Panc1 (cell line): ENCODE measurements at regions not wholly inside any gene's neighbourhood (a gene's known extent, or its start where the extent isn't known, plus 50 kb on each side); places are given as distances from the start of the nearest gene placed in this dataset.

Source experiments
- ATAC-seq: fragments of 200-7000 bp; cut with Tn5 transposase; 2 replicates; pipeline ENCODE4 v1.9.1; 2020; ENCODE audit warnings: mild to moderate bottlenecking, moderate library complexity
- BruUV-seq: library from RNA; stranded (reverse); fragments of 400-500 nt; replicated peaks from 2 replicates; lab custom pipeline; 2021; lab: Mats Ljungman, UMichigan
- CTCF ChIA-PET: fragments of 300-600 bp; sonication (Branson Sonifier 250); formaldehyde crosslinking; loops from one replicate; lab custom pipeline; 2022; ENCODE audit warnings: antibody characterized with exemption; lab: Charles Lee
- POLR2A ChIA-PET: fragments of 300-600 bp; sonication (Branson Sonifier 250); formaldehyde crosslinking; loops from one replicate; lab custom pipeline; 2022; ENCODE audit warnings: antibody characterized with exemption; lab: Charles Lee
- DNase-seq: peaks from one replicate; pipeline ENCODE4 v3.0.0-alpha.2; 2010; ENCODE audit warnings: low read depth, low spot score
- H3K27ac ChIP-seq: 2 replicates; pipeline ENCODE4 v1.5.1; 2011; ENCODE audit warnings: mild to moderate bottlenecking, low read length, inconsistent platforms
- H3K27me3 ChIP-seq: fragments of 200-500 bp; sonication (Bioruptor generic); 2 replicates; pipeline ENCODE4 v1.6.0; 2014; ENCODE audit warnings: low read length, inconsistent platforms; ENCODE audit not compliant: control insufficient read depth, insufficient read depth
- H3K36me3 ChIP-seq: fragments of 200-500 bp; sonication (Bioruptor generic); 2 replicates; pipeline ENCODE4 v1.5.1; 2014; ENCODE audit warnings: inconsistent platforms, mild to moderate bottlenecking, low read length, moderate library complexity; ENCODE audit not compliant: control insufficient read depth, insufficient read depth
- H3K4me1 ChIP-seq: 2 replicates; pipeline ENCODE4 v1.5.1; 2011; ENCODE audit warnings: inconsistent platforms, mild to moderate bottlenecking, low read length, moderate library complexity; ENCODE audit not compliant: control insufficient read depth, insufficient read depth
- H3K4me3 ChIP-seq, 2 experiments: 2 replicates each; pipeline ENCODE4 v1.5.1; 2011 to 2012; ENCODE audit warnings: low read depth in 2 of 2, low read length in 2 of 2, mild to moderate bottlenecking in 2 of 2, inconsistent platforms in 1 of 2, moderate library complexity in 1 of 2
- H3K9me3 ChIP-seq: fragments of 200-500 bp; sonication (Bioruptor generic); 2 replicates; pipeline ENCODE4 v1.5.1; 2014; ENCODE audit warnings: low read depth, mild to moderate bottlenecking, inconsistent platforms, low read length, moderate library complexity; ENCODE audit not compliant: control insufficient read depth, insufficient read depth
- CTCF ChIP-seq: fragments of 450-650 bp; IDR thresholded peaks from 2 replicates; pipeline ENCODE4 v1.5.1; 2017; ENCODE audit warnings: mild to moderate bottlenecking
- POLR2AphosphoS5 ChIP-seq: IDR thresholded peaks from 2 replicates; pipeline ENCODE4 v1.6.1; 2012; ENCODE audit warnings: mild to moderate bottlenecking, low read depth, low read length, moderate library complexity
- REST ChIP-seq, 2 experiments: IDR thresholded peaks; 2 replicates each; pipeline ENCODE4 v1.6.1; 2011 to 2012; ENCODE audit warnings: low read depth in 2 of 2, control low read depth in 1 of 2, low read length in 1 of 2, mild to moderate bottlenecking in 1 of 2, moderate library complexity in 1 of 2; ENCODE audit not compliant: insufficient read depth in 1 of 2
- SIN3A ChIP-seq: IDR thresholded peaks from 2 replicates; pipeline ENCODE4 v1.6.1; 2012; ENCODE audit warnings: low read depth, mild to moderate bottlenecking, low read length, moderate library complexity, borderline replicate concordance; ENCODE audit not compliant: insufficient read depth
- TCF7L2 ChIP-seq: IDR thresholded peaks from 2 replicates; pipeline ENCODE4 v1.6.1; 2011; ENCODE audit warnings: mild to moderate bottlenecking, low read depth, low read length, inconsistent platforms
- in situ Hi-C: cut with HindIII; loops from 2 replicates; pipeline ENCODE4 v1.10.0; 2016; ENCODE audit warnings: low sequenced_read_pairs, low pct_unique_long_range_greater_than_20kb
- intact Hi-C: fragments of 100-400 bp; cut with micrococcal nuclease; formaldehyde crosslinking; loops from one replicate; pipeline ENCODE4 v1.10.0; 2022; ENCODE audit not compliant: unreplicated experiment

DNA sequence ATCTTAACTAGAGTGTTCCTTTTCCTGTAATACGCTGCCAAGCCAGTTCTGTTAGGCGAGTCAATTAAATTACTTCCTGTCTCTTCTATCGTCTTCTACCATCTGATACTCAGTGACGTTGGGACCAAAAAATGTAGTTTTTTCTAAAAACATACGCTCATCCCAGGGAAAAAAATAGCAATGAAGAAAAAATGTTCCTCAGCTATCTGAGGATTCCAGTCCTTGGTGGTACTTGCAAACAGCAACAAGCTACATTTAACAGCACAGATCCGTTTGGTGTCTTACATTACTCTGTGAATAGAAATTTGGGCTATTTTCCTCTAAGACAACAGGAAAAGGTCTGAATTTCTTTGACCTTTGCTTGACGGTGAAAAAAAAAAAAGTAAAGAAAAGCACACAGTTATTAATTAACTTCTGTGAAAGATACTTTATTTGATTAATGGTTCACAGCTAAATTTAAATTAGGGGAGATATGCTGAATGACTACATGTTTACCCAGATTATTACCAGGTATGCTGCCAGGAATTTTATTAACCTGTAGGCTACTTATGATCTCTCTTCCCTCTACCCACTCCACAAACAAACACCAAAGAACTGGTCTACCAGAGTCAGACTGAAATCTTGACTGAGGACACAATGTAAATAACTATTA lies 254.4 kb upstream of the ZPLD1 start:
- Histone ChIP-seq H3K4me3 (no peak overlapping the region), H3K36me3 (no peaks in the 10 kb centered on the region), H3K4me1 (no peaks in the 10 kb centered on the region), H3K27ac (no peak overlapping the region), H3K27me3 (no peaks in the 10 kb centered on the region), H3K9me3 (no peaks in the 10 kb centered on the region)
- no TSS peak for BruUV-seq
- intact Hi-C loops (no loop called here), in situ Hi-C loops (no loop called here)
- ATAC-seq = no peak
- no peak for DNase-seq
- CTCF ChIA-PET = no interaction called here
- POLR2A ChIA-PET = no interaction called here
- TF ChIP-seq CTCF (no peak), REST (IDR thresholded peaks at IDR 0.05; ENCODE audit: insufficient read depth in 1 of 2, low read depth in 2 of 2, low read length in 1 of 2) (no peak), POLR2AphosphoS5 (no peak), TCF7L2 (no peak), SIN3A (no peak)

DNA sequence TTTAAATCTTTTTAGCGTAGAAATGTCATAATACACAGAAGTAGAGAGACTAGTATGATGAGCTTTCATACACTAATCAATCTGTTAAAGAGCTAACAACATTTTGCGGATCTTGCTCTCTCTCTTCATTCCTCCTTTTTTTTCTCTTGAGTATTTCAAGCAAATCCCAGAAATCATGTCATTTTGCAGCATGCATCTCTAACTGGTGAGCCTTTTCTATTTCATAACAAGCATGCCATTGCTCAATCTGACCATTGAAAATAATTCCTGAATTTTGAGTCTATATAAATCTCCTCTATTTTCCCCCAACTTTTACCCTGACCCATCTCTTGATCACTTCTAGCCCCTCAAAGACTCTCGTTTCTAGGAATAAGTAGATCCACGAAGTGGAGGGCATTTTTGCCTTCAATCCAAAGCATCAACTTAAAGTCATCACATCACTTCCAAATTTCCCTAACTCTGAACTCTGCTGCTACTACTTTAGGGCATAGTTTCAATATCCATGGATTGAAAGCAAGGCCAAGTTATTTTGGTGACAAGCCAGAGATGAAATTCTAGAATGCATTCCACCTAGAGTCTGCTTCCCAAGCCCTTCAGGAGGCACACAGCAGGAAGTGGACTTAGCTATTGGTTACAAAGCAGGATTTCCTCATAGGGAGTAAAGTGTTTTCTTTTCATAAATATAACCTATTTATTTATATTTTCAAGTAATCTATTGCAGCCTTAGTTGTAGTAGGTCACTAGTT lies 253.5 kb upstream of the ZPLD1 start:
- H3K36me3 ChIP-seq = no peaks in the 10 kb centered on the region
- no TSS peak for BruUV-seq
- no peaks in the 10 kb centered on the region for H3K4me1 ChIP-seq
- no peak for TF ChIP-seq SIN3A
- TF ChIP-seq POLR2AphosphoS5 = no peak
- TF ChIP-seq REST (IDR thresholded peaks at IDR 0.05; ENCODE audit: insufficient read depth in 1 of 2, low read depth in 2 of 2, low read length in 1 of 2) = no peak
- no peak for TF ChIP-seq TCF7L2
- no peak for TF ChIP-seq CTCF
- H3K9me3 ChIP-seq = no peaks in the 10 kb centered on the region
- no peak overlapping the region for H3K27ac ChIP-seq
- ATAC-seq (no peak), DNase-seq (no peak)
- ChIA-PET CTCF (no interaction called here), POLR2A (no interaction called here)
- H3K4me3 ChIP-seq = no peak overlapping the region
- in situ Hi-C loops (no loop called here), intact Hi-C loops (no loop called here)
- H3K27me3 ChIP-seq = no peaks in the 10 kb centered on the region
